ENCODE measurements at regions not wholly inside any gene's neighbourhood (a gene's known extent, or its start where the extent isn't known, plus 50 kb on each side); places are given as distances from the start of the nearest gene placed in this dataset.

- Histone ChIP-seq H3K4me3 (no peak overlapping the region), H3K27ac (no peak overlapping the region), H3K9me3 (no peaks in the 10 kb centered on the region), H3K4me1 (no peaks in the 10 kb centered on the region), H3K27me3 (peaks cover 0 to 12% of the 10 kb centered on the region in 2 donors), H3K36me3 (no peaks in the 10 kb centered on the region)
- TF ChIP-seq, protein P1, sequence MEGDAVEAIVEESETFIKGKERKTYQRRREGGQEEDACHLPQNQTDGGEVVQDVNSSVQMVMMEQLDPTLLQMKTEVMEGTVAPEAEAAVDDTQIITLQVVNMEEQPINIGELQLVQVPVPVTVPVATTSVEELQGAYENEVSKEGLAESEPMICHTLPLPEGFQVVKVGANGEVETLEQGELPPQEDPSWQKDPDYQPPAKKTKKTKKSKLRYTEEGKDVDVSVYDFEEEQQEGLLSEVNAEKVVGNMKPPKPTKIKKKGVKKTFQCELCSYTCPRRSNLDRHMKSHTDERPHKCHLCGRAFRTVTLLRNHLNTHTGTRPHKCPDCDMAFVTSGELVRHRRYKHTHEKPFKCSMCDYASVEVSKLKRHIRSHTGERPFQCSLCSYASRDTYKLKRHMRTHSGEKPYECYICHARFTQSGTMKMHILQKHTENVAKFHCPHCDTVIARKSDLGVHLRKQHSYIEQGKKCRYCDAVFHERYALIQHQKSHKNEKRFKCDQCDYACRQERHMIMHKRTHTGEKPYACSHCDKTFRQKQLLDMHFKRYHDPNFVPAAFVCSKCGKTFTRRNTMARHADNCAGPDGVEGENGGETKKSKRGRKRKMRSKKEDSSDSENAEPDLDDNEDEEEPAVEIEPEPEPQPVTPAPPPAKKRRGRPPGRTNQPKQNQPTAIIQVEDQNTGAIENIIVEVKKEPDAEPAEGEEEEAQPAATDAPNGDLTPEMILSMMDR (IDR thresholded peaks at IDR 0.05): no peak
- DNase-seq: no peak
- intact Hi-C loops (cut with DNase I): no loop called here
- no peak for ATAC-seq
These were observed 1377.3 kb downstream of the TBC1D22A start for GRCh38 chr22:48139776-48140175.

DNA sequence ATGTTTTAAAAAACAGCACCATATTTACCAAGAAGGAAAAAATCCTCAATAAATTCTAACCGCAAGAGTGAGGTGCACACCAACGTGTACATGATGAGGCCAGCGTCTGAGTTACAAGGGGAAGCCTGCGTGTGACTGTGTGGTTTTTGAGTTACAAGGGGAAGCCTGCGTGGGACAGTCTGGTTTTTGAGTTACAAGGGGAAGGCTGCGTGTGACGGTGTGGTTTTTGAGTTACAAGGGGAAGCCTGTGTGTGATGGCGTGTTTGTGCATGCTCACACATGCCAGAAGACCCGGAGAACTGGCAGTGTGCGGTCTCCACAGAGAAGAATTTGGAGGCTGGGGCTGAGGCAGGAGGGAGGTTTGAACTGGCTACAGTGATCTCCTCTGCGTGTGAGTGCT lies 1376.4 kb downstream of the TBC1D22A start:
- DNase-seq: no peak
- no peaks in the 10 kb centered on the region for H3K4me1 ChIP-seq
- H3K9me3 ChIP-seq: peaks cover 0 to 6% of the 10 kb centered on the region in 2 donors
- TF ChIP-seq, protein P1 (IDR thresholded peaks at IDR 0.05): no peak
- H3K27me3 ChIP-seq: peaks cover 0 to 4% of the 10 kb centered on the region in 2 donors
- ATAC-seq: no peak
- H3K36me3 ChIP-seq: no peaks in the 10 kb centered on the region
- no peak overlapping the region for H3K27ac ChIP-seq
- intact Hi-C loops (cut with DNase I): no loop called here
- no peak overlapping the region for H3K4me3 ChIP-seq

DNA sequence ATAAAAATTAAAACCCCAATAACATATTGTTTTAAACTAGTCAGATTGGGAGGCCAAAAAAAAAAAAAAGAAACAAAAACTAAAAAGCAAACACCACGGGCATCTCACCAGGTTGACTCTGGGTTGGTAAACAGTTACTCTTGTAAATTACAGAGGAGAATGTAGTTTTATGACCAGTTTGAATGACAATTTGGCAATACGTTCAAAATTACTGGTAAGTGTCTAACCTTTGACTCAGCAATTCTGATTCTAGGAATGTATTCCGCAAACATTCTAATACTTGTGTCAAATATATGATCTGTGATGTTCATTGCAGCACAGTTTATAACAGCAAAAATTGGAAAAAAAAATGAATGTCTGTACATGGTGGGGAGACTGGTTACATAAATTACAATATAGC lies 1376.0 kb downstream of the TBC1D22A start:
- Histone ChIP-seq H3K9me3 (peaks cover 0 to 8% of the 10 kb centered on the region in 2 donors), H3K27ac (no peak overlapping the region), H3K4me3 (no peak overlapping the region), H3K4me1 (no peaks in the 10 kb centered on the region), H3K27me3 (no peaks in the 10 kb centered on the region), H3K36me3 (no peaks in the 10 kb centered on the region)
- DNase-seq (no peak), ATAC-seq (no peak)
- intact Hi-C loops (cut with DNase I): no loop called here
- TF ChIP-seq, protein P1 (IDR thresholded peaks at IDR 0.05): no peak

DNA sequence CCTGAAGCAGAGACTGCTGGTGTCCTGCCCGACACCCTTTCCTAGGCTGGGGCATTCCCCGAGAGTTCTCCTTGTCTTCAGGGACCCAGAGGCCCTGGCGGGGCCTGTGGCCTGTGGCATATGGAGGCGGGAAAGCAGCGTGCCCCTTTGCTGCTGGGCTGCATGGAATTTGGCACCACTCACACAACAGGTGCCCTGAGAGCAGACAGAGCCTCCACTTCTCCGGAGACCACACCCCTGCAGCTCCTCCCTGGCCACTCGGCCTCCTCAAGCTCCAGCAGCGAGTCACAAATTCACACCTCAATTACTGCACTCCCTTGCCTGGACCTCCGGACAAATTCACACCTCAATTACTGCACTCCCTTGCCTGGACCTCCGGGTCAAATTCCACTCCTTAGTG lies 1375.2 kb downstream of the TBC1D22A start:
- no peaks in the 10 kb centered on the region for H3K27me3 ChIP-seq
- ATAC-seq (peak; percentile 90), DNase-seq (no peak)
- TF ChIP-seq, protein P1 (IDR thresholded peaks at IDR 0.05): no peak
- H3K9me3 ChIP-seq: peaks cover 0 to 8% of the 10 kb centered on the region in 2 donors
- no peaks in the 10 kb centered on the region for H3K36me3 ChIP-seq
- no peak overlapping the region for H3K27ac ChIP-seq
- H3K4me3 ChIP-seq: no peak overlapping the region
- intact Hi-C loops (cut with DNase I): no loop called here
- H3K4me1 ChIP-seq: no peaks in the 10 kb centered on the region

GRCh38 chr22:48135592-48135991 lies 1373.1 kb downstream of the TBC1D22A start:
- Histone ChIP-seq H3K4me1 (no peaks in the 10 kb centered on the region), H3K36me3 (no peaks in the 10 kb centered on the region), H3K27me3 (no peaks in the 10 kb centered on the region), H3K27ac (no peak overlapping the region), H3K9me3 (peaks cover 0 to 8% of the 10 kb centered on the region in 2 donors), H3K4me3 (no peak overlapping the region)
- TF ChIP-seq, protein P1 (IDR thresholded peaks at IDR 0.05): no peak
- intact Hi-C loops (cut with DNase I): no loop called here
- DNase-seq (no peak), ATAC-seq (no peak)

All from left lung (tissue), 4 donors.